ENCODE measurements at regions not wholly inside any gene's neighbourhood (a gene's known extent, or its start where the extent isn't known, plus 50 kb on each side); places are given as distances from the start of the nearest gene placed in this dataset.

GRCh38 chr2:121152861-121153260 lies 132.1 kb downstream of the TFCP2L1 start:
- TF ChIP-seq EP300 (IDR thresholded peaks at IDR 0.05) (no peak), POLR2A (IDR thresholded peaks at IDR 0.05) (no peak), CTCF (IDR thresholded peaks at IDR 0.05) (no peak), POLR2AphosphoS5 (IDR thresholded peaks at IDR 0.05) (no peak)

Measured in stomach (tissue), 4 donors.